Neural progenitor cell (in vitro differentiated cells): ENCODE measurements at regions not wholly inside any gene's neighbourhood (a gene's known extent, or its start where the extent isn't known, plus 50 kb on each side); places are given as distances from the start of the nearest gene placed in this dataset.

Experiments
- CTCF ChIP-seq: fragments of 200-600 bp; sonication (generic); IDR thresholded peaks from 2 replicates; pipeline ENCODE4 v1.5.1; 2017; ENCODE audit warnings: antibody characterized with exemption, mild to moderate bottlenecking
- EZH2 ChIP-seq: fragments of 200-600 bp; sonication (generic); IDR thresholded peaks from 2 replicates; pipeline ENCODE4 v1.6.1; 2017; ENCODE audit warnings: antibody characterized with exemption, mild to moderate bottlenecking, moderate library complexity

- no peak for TF ChIP-seq CTCF
- TF ChIP-seq EZH2, result no peak
Observed at GRCh38 chr2:38218591-38218991, 142.6 kb upstream of the CYP1B1 start.
